H54 (cell line): ENCODE measurements at regions not wholly inside any gene's neighbourhood (a gene's known extent, or its start where the extent isn't known, plus 50 kb on each side); places are given as distances from the start of the nearest gene placed in this dataset.
A peak's percentile ranks its signal among the peaks of the same experiment; 100 is the strongest.

Source experiments
- DNase-seq: peaks from one replicate; pipeline ENCODE4 v3.0.0; 2011; ENCODE audit warnings: low spot score, mixed read lengths; ENCODE audit not compliant: insufficient read length
- FAIRE-seq: peaks from 3 replicates; lab custom pipeline; 2011; peaks lifted over from hg19 to GRCh38; lab: Jason Lieb, UNC
- POLR2A ChIP-seq: IDR thresholded peaks from 2 replicates; pipeline ENCODE4 v1.6.1; 2011; ENCODE audit warnings: low read depth, mild to moderate bottlenecking, low read length

DNA sequence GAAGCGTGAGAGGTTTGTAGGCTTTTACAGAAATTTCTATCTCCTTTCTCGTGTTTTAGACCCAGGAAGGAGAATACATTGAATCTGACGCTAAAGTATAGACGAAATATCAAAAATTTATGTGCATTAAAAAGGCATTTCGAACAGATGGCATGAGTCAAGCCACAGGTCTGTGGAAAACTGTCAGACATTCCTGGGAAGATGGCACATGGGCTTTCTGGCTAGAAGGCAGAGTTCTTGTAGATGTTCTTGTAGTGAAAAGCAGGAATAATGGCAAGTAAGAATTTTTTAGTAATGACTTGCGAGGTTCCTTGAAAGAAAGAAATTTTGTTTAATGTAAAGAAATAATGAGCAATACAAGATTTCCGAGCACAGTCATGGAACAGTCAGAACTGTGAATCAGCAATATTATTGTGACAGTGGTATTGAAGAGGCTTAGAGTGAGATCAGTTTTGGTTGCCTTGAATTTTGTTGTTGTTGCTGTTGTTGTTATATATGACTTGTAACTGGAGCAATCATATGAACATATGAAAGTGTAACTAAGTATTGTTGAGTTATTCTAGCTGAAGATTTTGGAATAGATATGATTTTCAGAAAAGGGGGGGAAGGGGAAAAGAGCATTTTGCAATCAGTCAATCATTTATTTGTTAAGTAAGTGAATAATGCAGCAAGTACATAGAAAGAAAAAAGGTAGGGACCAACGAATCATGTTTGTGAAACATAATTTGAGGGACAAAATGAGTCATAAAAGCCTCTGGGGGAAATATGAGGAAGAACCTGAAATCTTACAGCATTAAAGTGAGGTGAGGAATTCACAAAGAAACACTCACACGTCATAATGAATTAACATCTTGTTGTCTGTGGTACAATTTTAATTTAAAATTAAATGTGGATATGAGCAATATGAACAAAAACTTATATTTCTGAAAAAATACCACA lies 339.0 kb upstream of the CTNND2 start:
- no peak for DNase-seq
- TF ChIP-seq POLR2A, result no peak
- FAIRE-seq, result peak; percentile 80

DNA sequence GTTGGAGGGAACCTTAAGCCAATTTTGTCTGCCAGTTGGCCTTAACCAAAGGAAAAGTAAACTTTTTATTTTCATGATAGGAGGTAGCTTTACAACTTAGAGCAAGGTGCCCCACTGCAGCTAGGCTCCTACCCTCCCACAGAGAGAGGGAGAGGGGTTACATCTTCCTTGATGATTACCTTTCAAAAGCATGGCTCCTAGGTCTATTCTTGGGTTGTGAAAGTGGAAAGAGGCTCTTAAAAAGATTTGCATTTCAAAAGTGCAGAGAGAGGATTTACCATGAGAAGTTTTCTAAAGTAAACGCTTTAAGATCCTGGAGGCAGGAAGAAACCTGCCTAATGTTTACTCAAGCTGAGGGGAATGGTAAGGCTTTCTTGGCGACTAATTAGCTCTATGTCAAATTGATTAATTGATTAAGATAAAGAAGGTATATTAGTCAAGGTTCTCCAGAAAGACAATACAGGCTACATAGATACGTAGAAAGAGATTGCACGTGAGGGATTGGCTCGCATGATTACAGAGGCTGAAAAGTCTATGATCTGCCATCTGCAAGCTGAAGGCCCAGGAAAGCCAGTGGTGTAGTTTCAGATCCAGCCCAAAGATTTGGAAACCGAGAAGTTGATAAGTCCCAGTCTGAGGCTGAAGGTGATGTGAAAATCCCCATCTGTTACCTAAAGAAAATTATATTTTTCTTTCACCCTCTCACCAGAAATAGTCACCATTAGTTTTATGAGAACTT lies 333.8 kb upstream of the CTNND2 start:
- TF ChIP-seq POLR2A, result no peak
- DNase-seq, result no peak
- FAIRE-seq, result no peak

DNA sequence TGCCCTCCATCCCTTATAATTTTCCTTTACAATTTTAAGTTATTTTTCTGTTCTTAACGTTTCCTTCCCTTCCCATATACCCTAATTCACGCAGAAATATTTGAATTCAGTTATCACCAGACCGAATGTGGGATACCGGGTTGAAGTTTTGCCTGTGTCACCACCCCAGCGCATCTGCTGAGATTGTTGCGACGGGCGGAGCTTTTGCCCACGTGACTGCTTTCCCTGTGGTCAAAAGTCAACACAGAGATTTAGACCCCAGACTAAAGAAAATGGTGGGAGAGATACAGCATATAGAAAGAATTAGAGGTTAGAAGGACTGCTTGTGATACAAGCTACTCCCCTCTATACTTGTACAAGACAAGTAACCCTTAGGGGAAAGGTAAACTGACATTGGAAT lies 326.4 kb upstream of the CTNND2 start:
- no peak for FAIRE-seq
- DNase-seq, result no peak
- TF ChIP-seq POLR2A, result no peak

DNA sequence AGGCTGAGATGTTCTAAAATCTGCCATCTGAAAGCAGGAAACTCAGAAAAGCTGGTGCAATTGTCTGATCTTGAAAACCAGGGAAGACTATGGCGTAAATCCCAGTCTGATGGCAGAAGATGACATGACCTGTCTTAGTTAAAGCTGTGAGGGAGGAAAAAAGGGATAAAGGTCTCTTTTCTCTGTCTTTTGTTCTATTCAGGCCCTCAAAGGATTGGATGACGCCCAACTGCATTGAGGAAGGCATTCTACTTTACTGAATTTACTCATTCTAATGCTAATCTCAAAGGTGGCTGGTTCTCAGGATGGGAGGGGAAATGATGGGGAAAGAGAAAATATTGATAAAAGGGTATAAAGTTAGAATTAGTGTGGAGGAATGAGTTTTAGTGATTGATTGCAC lies 312.8 kb upstream of the CTNND2 start:
- FAIRE-seq (no peak), DNase-seq (no peak)
- no peak for TF ChIP-seq POLR2A

DNA sequence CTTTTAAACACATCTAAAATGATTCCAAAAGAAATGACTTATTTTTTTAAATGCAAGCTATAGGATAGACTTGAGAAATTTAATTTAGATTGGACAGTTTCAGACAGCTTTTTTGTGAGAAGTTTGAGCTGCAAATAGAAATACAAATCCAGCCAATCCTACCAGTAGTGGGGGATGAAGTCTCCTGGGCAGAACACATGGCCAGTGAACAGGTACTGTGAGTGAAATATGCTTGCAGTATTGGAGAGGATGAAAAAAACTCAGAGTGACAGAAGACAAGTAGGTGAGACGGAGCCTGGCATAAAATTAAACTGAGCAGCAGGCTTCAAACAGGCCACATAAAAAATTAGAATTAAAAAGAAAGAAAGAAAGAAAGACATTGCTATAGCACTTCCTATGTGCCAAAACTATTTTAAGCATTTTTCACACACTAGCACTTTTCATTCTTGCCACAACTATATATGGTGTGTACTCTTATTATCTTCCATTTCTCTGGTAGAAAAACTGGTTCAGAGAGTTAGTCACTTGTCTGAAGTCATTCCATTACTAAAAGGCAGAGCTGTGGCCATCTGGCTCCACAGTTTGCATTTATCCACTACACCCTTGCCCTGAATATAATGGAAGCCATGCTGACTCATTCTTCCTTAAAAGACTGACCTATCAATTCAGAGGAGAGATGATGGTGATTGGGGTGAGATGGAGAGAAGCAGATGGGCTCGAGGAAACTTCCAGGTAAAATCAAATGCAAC lies 310.2 kb upstream of the CTNND2 start:
- no peak for TF ChIP-seq POLR2A
- FAIRE-seq (no peak), DNase-seq (no peak)

DNA sequence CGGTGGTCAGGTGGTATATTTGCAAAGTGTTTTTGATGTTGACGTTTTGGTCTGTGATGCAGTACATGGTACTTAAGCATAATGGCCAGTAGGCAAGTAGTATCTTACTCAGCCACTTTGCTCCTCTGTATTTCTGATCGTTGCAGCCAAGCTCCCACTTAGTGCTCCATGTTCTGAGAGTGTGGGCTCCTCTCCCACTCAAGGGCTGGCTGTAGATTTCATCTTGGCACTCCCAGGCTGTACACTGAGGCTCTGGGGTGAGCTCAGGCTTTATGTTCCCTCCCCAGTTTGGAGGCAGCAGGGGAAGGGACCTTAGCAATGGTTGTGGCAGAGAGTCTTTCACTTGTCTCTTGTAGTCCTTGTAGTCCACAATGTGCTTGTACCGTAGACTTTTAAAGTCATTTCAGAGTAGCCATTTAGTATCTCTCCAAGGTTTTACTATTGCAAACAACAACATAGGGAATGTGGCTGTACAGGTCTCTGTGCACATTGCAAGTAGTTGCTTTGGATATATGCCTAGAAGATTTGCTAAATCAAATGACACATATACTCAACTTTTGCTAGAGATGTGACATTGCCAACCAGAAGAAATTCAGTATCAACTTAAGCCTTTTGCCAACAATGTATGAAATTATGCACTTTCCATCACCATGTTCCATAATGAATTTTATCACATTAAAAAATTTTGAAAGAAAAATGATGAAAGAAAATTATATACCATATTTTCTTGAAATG lies 304.3 kb upstream of the CTNND2 start:
- FAIRE-seq (no peak), DNase-seq (no peak)
- no peak for TF ChIP-seq POLR2A

DNA sequence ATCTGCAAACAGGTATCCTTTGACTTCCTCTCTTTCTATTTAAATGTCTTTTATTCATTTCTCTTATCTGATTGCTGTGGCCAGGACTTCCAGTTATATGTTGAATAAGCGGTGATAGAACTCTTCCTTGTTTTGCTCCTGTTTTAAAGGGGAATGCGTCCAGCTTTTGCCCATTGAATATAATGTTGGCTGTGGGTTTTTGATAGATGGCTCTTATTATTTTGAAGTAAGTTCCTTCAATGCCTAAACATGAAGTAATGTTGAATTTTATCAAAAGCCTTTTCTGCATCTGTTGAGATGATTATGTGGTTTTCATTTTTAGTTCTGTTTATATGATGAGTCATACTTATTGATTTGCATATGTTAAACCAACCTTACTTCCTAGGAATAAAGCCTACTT lies 300.5 kb upstream of the CTNND2 start:
- no peak for TF ChIP-seq POLR2A
- DNase-seq, result no peak
- peak; percentile 6 for FAIRE-seq

DNA sequence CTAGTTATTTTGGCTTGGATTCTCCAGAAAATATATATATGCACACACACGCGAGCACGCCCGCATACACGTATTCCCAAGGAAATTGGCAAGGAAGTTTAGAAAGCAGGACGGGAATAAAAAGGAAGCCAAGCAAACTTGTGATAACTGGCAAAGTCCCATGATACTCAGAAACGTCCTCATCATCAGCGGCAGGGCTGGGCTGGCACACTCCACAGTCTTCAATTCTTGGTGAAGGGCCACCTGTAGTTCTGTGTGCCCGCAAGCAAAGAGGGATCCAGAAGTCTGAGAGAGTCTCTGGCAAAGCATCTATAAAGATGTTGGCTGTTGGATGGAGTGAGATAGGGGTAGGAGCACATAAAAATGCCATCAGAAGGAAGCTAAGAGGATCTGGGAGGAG lies 289.3 kb upstream of the CTNND2 start:
- DNase-seq, result no peak
- TF ChIP-seq POLR2A, result no peak
- no peak for FAIRE-seq

DNA sequence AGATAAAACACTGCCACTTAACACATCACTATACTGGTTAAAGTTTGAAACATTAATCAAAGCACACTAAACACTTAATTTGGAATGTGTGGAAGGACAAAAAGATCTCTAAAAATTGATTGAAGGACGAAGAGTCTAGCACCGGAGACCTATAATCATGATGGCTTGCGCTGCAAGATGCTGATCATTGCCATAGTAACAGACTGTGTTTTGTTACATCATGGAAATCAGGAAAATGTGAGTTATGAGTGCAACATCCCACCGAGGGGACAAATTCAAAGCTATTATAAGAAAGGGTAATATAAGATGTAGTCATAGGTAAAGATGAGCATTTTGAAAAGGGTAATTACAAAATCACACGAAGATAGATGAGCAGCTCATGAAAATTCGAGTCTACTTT lies 278.8 kb upstream of the CTNND2 start:
- FAIRE-seq (no peak), DNase-seq (no peak)
- TF ChIP-seq POLR2A, result no peak

DNA sequence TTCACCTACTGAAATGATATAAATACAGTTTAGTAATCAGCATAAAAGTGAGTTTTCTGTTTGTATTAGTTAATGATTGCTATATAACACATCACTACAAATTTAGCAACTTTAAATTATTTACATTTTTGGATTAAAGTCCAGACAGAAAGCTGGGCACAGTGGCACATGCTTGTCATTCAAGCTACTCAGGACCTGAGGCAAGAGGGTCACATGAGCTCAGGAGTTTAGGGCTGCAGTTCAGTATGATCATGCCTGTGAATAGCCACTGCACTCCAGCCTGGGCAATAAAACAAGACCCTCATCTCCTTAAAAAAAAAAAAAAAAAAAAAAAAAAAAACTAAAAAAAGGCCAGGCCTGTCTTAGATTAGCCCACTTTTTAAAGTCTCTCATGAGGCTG lies 273.6 kb upstream of the CTNND2 start:
- no peak for TF ChIP-seq POLR2A
- no peak for DNase-seq
- FAIRE-seq, result no peak

DNA sequence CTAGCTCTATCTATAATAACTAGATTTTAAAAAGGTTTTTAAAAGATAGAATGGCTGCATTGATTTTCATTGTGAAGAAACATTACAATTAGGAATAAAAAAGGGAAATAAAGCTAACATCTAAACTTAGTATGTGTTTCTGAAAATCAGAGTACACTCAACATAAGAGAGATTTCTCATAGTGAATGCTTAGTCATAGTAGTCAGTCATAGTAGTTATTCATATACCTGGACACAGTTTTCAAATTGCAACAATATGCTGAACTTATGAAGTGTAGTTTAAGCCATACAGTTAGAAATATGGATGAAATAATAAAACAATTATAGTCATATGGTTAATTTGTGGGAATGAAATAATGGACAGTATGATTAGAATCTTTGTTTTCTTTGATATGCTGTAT lies 273.0 kb upstream of the CTNND2 start:
- FAIRE-seq (no peak), DNase-seq (no peak)
- no peak for TF ChIP-seq POLR2A

DNA sequence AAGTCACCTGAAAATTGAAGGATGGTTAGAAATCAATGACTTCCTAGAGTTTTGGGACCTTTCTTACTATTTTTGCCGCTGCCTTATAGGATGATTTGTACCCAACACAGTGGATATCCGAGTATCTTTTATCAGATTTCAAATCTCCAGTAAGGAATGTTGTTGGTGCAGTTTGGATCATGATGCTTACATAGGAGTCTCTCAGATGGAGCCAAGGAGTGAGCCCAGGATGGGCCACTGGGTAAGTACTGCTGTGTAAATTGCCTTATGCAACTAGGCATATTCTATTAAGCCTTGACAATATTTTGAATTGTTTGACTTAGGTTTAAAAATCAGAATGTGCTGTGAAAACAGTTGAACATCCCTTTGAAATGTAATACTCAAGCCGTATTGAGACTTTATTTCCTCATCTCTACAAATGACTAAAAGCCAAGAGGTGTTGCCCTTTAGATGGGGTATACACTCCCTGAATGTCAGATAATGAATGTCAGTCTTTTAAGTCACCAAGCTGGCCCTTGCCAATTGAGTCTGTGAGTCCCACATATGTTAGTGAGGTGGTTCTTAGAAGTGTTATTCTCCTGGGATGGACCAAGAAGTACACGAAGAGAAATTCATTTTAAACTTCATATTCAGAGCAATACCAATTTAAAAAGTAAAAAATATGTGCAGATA lies 271.8 kb upstream of the CTNND2 start:
- FAIRE-seq (no peak), DNase-seq (no peak)
- TF ChIP-seq POLR2A, result no peak

DNA sequence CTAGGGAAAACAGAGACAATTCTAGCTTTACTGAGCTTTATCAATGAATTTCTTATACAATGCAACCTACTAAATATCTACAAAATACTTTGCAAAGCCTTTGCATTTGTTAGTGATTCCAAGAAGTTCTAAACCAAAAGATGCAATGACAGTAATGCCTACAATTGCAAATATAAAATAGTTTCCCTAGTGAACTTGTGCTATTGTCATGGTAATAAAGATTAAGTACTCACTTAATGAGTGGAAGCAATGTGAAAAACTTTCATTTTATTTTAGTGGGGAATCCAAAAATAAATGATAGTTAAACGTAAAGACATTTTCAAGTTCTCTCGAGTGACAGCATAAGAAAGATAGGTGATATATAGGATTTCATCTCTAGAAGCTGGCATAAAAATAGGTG lies 270.5 kb upstream of the CTNND2 start:
- TF ChIP-seq POLR2A, result no peak
- DNase-seq (no peak), FAIRE-seq (no peak)
